Activated T-cell treated with anti-CD3 and anti-CD28 coated beads, Interleukin-2, amount 50 U/mL, for 24 hours (primary cell): ENCODE measurements at regions not wholly inside any gene's neighbourhood (a gene's known extent, or its start where the extent isn't known, plus 50 kb on each side); places are given as distances from the start of the nearest gene placed in this dataset.
"Not testable (repeated sequence)": the region's sequence is repeated elsewhere in the genome, so short reads cannot be mapped to it uniquely, and the experiment has no call there.

ENCODE experiments used
- DNase-seq: peaks from one replicate; pipeline ENCODE4 v3.0.0-alpha.2; 2020
- H3K27ac Mint-ChIP-seq: 2 replicates; pipeline ENCODE4 v1.8.0; 2020; ENCODE audit warnings: mild to moderate bottlenecking, mixed read lengths
- H3K27me3 Mint-ChIP-seq: 2 replicates; pipeline ENCODE4 v1.8.0; 2020; ENCODE audit warnings: mixed read lengths
- H3K36me3 Mint-ChIP-seq: 2 replicates; pipeline ENCODE4 v1.8.0; 2020; ENCODE audit warnings: low read depth, mixed read lengths
- H3K4me1 Mint-ChIP-seq: 2 replicates; pipeline ENCODE4 v1.8.0; 2020; ENCODE audit warnings: low read depth, mixed read lengths
- H3K4me3 Mint-ChIP-seq: 2 replicates; pipeline ENCODE4 v1.8.0; 2020; ENCODE audit warnings: mild to moderate bottlenecking, moderate library complexity, mixed read lengths
- H3K9me3 Mint-ChIP-seq: 2 replicates; pipeline ENCODE4 v1.8.0; 2020; ENCODE audit warnings: mixed read lengths

GRCh38 chrX:109054181-109054581 lies 317.8 kb upstream of the IRS4 start:
- not testable (repeated sequence) for H3K36me3 Mint-ChIP-seq, H3K4me3 Mint-ChIP-seq, H3K9me3 Mint-ChIP-seq, H3K27ac Mint-ChIP-seq, H3K4me1 Mint-ChIP-seq
- peaks cover 14% of the 10 kb centered on the region for H3K27me3 Mint-ChIP-seq
- peak; percentile 33 for DNase-seq

DNA sequence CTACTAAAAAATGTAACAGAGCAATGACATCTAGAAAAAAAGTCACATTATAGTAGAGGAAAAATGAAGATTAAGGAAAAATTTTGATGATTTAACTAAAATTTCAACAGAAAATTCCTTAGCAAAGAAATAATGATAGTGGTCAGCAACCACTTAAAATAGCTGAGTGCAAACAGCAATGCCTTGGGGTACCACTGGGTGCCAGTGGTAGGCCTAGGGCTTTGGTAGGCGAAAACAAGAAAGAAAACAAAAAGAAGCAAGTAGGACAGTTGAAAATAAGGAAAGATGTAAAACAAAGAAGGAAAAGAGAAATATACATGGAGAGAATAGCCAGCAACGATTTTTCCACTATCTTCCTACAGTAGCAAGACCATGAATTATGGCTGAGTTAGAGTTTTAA lies 313.5 kb upstream of the IRS4 start:
- no peaks in the 10 kb centered on the region for H3K4me1 Mint-ChIP-seq

DNA sequence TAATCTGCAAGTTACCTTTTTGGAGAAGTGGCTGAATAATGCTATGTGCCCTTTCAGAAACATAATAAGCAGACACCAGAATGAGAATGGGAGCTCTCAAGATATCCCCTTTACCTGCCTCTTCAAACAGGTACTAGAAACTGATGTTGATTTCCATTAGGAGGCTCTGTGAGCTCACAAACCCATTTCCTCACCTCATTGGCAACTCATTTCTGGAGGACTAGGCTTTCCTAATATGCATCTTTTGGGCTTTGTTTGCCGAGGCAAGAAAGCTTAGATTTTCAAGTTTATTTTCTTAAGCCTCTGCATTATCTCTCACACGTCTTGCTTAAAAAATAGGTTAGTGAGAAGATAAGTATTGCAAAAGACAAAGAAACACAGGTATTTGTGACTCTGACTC lies 313.1 kb upstream of the IRS4 start:
- Mint-ChIP-seq H3K27ac (no peak overlapping the region), H3K36me3 (no peaks in the 10 kb centered on the region), H3K4me3 (no peak overlapping the region), H3K4me1 (no peaks in the 10 kb centered on the region), H3K9me3 (peaks cover 2% of the 10 kb centered on the region), H3K27me3 (peaks cover 19% of the 10 kb centered on the region)
- no peak for DNase-seq

More for the DNA sequence above, 313.5 kb upstream of the IRS4 start:
- Mint-ChIP-seq H3K27ac (no peak overlapping the region), H3K36me3 (no peaks in the 10 kb centered on the region), H3K27me3 (peaks cover 19% of the 10 kb centered on the region), H3K4me3 (no peak overlapping the region), H3K9me3 (peaks cover 2% of the 10 kb centered on the region)
- no peak for DNase-seq

DNA sequence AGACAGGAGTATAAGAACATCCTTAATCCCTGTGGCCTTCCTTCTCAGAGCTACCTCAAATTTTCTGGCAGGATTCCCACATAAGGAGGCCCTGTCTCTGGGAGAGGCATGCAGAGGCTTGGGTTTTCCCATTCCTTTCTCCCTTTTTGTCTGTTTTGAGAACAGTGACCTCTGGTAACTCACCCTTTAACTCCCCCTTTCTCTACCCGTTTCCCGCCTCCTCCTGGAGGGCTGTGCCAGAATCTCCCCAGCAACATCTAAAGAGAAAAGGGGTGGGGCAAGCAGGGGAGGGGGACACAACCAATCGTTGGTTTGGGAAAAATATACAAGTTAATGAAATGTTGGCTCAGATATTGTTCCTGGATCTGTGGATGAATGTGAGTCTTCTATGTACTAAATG lies 303.7 kb upstream of the IRS4 start:
- H3K4me3 Mint-ChIP-seq: no peak overlapping the region
- no peaks in the 10 kb centered on the region for H3K36me3 Mint-ChIP-seq
- peaks cover 2% of the 10 kb centered on the region for H3K4me1 Mint-ChIP-seq
- DNase-seq: no peak
- no peak overlapping the region for H3K27ac Mint-ChIP-seq
- peaks cover 14% of the 10 kb centered on the region for H3K27me3 Mint-ChIP-seq
- H3K9me3 Mint-ChIP-seq: no peaks in the 10 kb centered on the region

DNA sequence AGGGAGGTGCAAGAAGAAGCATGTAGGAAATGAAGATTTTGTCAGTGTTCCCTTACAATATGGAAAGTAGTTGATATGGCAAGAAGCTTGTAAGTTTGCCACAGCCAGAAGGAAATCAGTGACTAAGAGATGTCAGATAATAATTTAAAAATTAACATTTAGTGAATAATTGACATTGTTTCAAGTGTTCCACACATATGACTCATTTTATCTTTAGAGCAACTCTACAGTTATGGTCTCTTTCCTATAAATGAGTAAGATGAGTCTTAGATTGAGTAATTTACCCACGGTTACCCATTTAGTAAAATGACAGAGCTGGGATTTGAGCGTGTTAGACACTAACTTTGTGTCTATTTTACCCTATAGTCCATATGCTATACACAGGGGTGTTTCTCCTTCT lies 300.3 kb upstream of the IRS4 start:
- H3K36me3 Mint-ChIP-seq: no peaks in the 10 kb centered on the region
- DNase-seq: no peak
- H3K4me1 Mint-ChIP-seq: peaks cover 2% of the 10 kb centered on the region
- peaks cover 11% of the 10 kb centered on the region for H3K27me3 Mint-ChIP-seq
- peaks cover 2% of the 10 kb centered on the region for H3K9me3 Mint-ChIP-seq
- no peak overlapping the region for H3K27ac Mint-ChIP-seq
- H3K4me3 Mint-ChIP-seq: no peak overlapping the region

DNA sequence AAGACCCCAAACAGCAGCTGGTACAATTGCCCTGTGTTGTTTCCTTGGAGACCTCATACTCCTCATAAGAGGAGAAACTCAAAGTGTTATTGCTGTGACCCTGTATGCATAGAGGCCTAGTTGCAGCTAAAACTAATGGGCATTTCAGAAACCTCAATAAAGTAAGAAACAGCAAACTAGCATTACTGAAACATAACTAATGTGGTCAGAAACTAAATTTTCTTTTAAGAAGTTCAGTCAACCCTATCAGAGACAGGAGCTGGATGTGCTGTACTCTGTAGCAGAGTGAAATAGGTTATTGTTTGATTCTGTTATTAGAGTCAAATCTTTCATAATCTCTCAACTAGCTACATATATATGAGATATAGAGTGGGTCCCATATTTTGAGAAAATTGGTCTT lies 257.5 kb upstream of the IRS4 start:
- peaks cover 18% of the 10 kb centered on the region for H3K27me3 Mint-ChIP-seq
- DNase-seq: no peak
- no peak overlapping the region for H3K27ac Mint-ChIP-seq
- H3K36me3 Mint-ChIP-seq: no peaks in the 10 kb centered on the region
- H3K9me3 Mint-ChIP-seq: peaks cover 5% of the 10 kb centered on the region
- H3K4me1 Mint-ChIP-seq: no peaks in the 10 kb centered on the region
- no peak overlapping the region for H3K4me3 Mint-ChIP-seq

- peaks cover 19% of the 10 kb centered on the region for H3K27me3 Mint-ChIP-seq
- not testable (repeated sequence) for DNase-seq, H3K27ac Mint-ChIP-seq, H3K4me1 Mint-ChIP-seq, H3K4me3 Mint-ChIP-seq, H3K9me3 Mint-ChIP-seq, H3K36me3 Mint-ChIP-seq
Observed at GRCh38 chrX:108972899-108973298, 236.5 kb upstream of the IRS4 start.

- Mint-ChIP-seq H3K27ac (no peak overlapping the region), H3K4me3 (no peak overlapping the region), H3K9me3 (peaks cover 5% of the 10 kb centered on the region), H3K27me3 (peaks cover 30% of the 10 kb centered on the region), H3K36me3 (no peaks in the 10 kb centered on the region), H3K4me1 (no peaks in the 10 kb centered on the region)
- no peak for DNase-seq
Observed at GRCh38 chrX:108947205-108947604, 210.8 kb upstream of the IRS4 start.

DNA sequence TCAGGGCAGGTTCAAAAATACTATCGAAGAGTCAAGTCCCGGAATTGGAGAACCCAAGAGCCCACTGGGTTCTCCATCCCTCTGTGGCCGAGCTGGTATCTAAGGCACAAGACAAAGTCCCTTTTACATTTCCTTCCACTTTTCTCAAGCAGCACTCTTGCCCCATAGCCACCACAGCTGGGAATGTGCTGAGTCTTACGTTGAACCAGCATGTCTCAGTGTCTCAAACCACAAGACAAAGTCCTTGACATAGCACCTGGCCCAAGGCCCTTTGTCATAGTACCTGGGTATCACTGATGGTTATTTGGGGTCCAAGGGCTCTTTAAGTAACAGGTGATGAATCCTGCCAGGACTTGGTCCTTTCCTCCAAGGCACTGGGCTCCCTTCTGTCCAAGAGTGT lies 210.2 kb upstream of the IRS4 start:
- Mint-ChIP-seq H3K4me1 (no peaks in the 10 kb centered on the region), H3K36me3 (no peaks in the 10 kb centered on the region), H3K9me3 (peaks cover 5% of the 10 kb centered on the region), H3K4me3 (no peak overlapping the region), H3K27me3 (peaks cover 34% of the 10 kb centered on the region), H3K27ac (no peak overlapping the region)
- no peak for DNase-seq

DNA sequence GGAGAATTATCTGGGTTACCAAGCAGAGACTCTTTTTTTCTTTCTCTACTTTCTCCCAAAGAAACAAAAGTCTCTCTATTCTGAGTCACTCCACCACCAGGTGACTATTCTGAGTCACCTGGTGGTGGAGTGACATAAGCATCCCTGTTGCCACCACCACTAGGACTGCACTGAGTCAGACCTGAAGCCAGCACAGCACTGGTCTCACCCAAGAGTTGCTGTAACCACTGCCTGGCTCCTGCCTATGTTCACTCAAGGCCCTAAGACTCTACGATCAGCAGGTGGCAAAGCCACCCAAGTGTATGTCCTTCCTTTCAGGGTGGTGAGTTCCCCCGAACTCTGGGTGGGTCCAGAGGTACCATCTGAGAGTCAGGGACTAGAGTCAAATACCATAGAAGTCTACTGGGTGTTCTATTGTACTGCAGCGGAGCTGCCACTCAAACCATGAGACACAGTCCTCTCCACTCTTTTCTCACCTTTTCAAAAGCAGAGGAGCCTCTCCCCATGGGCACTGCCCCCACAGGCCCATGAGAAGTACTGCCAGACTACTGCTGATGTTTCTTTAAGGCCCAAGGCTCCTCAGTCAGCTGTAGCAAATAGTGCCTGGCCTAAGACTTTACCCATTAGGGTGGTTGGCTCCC lies 209.6 kb upstream of the IRS4 start:
- Mint-ChIP-seq H3K4me3 (no peak overlapping the region), H3K9me3 (peaks cover 5% of the 10 kb centered on the region), H3K4me1 (no peaks in the 10 kb centered on the region), H3K27ac (no peak overlapping the region), H3K27me3 (peaks cover 39% of the 10 kb centered on the region), H3K36me3 (no peaks in the 10 kb centered on the region)
- DNase-seq: no peak

- no peaks in the 10 kb centered on the region for H3K36me3 Mint-ChIP-seq
- peaks cover 13% of the 10 kb centered on the region for H3K9me3 Mint-ChIP-seq
- DNase-seq: no peak
- H3K27ac Mint-ChIP-seq: no peak overlapping the region
- no peaks in the 10 kb centered on the region for H3K27me3 Mint-ChIP-seq
- no peak overlapping the region for H3K4me3 Mint-ChIP-seq
- H3K4me1 Mint-ChIP-seq: no peaks in the 10 kb centered on the region
Observed at GRCh38 chrX:108914791-108915190, 178.4 kb upstream of the IRS4 start.

GRCh38 chrX:108903831-108904230 lies 167.5 kb upstream of the IRS4 start:
- H3K4me3 Mint-ChIP-seq, H3K36me3 Mint-ChIP-seq, H3K27ac Mint-ChIP-seq, DNase-seq, H3K9me3 Mint-ChIP-seq, H3K4me1 Mint-ChIP-seq: not testable (repeated sequence)
- H3K27me3 Mint-ChIP-seq: peaks cover 15% of the 10 kb centered on the region

- Mint-ChIP-seq H3K9me3 (peaks cover 11% of the 10 kb centered on the region), H3K36me3 (no peaks in the 10 kb centered on the region), H3K4me3 (no peak overlapping the region), H3K4me1 (no peaks in the 10 kb centered on the region), H3K27ac (no peak overlapping the region), H3K27me3 (peaks cover 24% of the 10 kb centered on the region)
- DNase-seq: no peak
Observed at GRCh38 chrX:108900333-108900732, 164.0 kb upstream of the IRS4 start.

- not testable (repeated sequence) for H3K36me3 Mint-ChIP-seq, H3K27ac Mint-ChIP-seq, DNase-seq, H3K4me1 Mint-ChIP-seq, H3K4me3 Mint-ChIP-seq
- H3K27me3 Mint-ChIP-seq: peaks cover 28% of the 10 kb centered on the region
- H3K9me3 Mint-ChIP-seq: peaks cover 19% of the 10 kb centered on the region
Observed at GRCh38 chrX:108896349-108896748, 160.0 kb upstream of the IRS4 start.

DNA sequence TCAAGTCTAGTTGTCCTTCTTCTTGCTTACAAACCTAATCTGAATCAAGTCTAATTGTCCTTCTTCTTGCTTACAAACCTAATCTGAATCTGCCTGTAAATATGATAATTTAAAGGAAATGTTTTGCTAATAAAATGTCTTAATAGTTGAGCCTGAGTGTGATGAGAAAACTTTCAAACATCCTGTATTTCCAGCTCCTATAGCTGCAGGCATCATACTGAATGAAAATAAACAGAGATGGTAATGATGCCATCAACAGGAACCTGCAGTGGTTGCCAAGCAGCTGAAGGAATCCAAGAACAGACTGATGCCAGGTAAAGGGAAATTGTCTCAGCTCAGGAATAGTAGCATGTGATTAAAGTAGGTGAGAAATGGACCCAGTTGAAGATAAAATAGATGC lies 156.1 kb upstream of the IRS4 start:
- Mint-ChIP-seq H3K4me3 (no peak overlapping the region), H3K9me3 (peaks cover 17% of the 10 kb centered on the region), H3K4me1 (no peaks in the 10 kb centered on the region), H3K27ac (no peak overlapping the region), H3K36me3 (no peaks in the 10 kb centered on the region), H3K27me3 (peaks cover 29% of the 10 kb centered on the region)
- no peak for DNase-seq

DNA sequence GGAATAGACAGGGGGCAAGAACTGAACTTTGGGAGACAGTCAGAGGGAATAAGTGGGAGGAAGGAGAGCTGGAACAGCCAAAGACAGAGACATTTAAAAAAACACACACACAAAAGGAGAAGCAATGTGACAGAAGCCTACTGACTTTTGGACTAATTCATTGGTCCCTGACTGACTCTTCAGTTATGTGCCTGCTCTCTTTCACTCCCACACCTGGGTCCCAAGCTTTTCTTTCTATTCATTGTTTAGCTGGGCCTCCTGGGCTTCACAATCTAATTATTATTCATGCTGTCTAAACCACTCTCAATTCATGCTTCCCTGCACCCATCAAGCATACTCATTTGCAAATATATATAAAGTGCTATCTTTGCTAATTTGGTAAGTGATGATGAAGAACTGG lies 139.2 kb upstream of the IRS4 start:
- peaks cover 24% of the 10 kb centered on the region for H3K27me3 Mint-ChIP-seq
- no peaks in the 10 kb centered on the region for H3K36me3 Mint-ChIP-seq
- no peak overlapping the region for H3K27ac Mint-ChIP-seq
- H3K4me1 Mint-ChIP-seq: no peaks in the 10 kb centered on the region
- H3K4me3 Mint-ChIP-seq: no peak overlapping the region
- DNase-seq: no peak
- no peaks in the 10 kb centered on the region for H3K9me3 Mint-ChIP-seq
